Neural cell (in vitro differentiated cells): ENCODE measurements at regions not wholly inside any gene's neighbourhood (a gene's known extent, or its start where the extent isn't known, plus 50 kb on each side); places are given as distances from the start of the nearest gene placed in this dataset.

Source experiments
- H2AFZ ChIP-seq: fragments of 200-600, 300-800 bp; sonication (generic), shearing (Covaris generic); 2 replicates; pipeline ENCODE4 v1.6.0; 2014; ENCODE audit warnings: low read depth, mild to moderate bottlenecking, antibody characterized with exemption, low read length, moderate library complexity
- H3F3A ChIP-seq: fragments of 200-600 bp; shearing (Covaris generic); 2 replicates; pipeline ENCODE4 v1.6.1; 2016; ENCODE audit warnings: mild to moderate bottlenecking, moderate library complexity, mixed read lengths, antibody characterized with exemption, low read length; ENCODE audit not compliant: insufficient read depth, poor library complexity, severe bottlenecking
- H3K27ac ChIP-seq: fragments of 200-600, 300-800 bp; sonication (generic), shearing (Covaris generic); 2 replicates; pipeline ENCODE4 v1.5.1; 2014; ENCODE audit warnings: mild to moderate bottlenecking, low read length, moderate library complexity
- H3K27me3 ChIP-seq: fragments of 300-800, 200-600 bp; sonication (generic), shearing (Covaris generic); 2 replicates; pipeline ENCODE4 v1.6.0; 2014; ENCODE audit warnings: mild to moderate bottlenecking, low read depth, low read length, moderate library complexity; ENCODE audit not compliant: insufficient read depth
- H3K36me3 ChIP-seq: fragments of 300-800, 200-600 bp; sonication (generic), shearing (Covaris generic); 2 replicates; pipeline ENCODE4 v1.5.1; 2014; ENCODE audit warnings: mild to moderate bottlenecking, antibody characterized with exemption, low read length, moderate library complexity; ENCODE audit not compliant: insufficient read depth
- H3K4me2 ChIP-seq: fragments of 300-800, 200-600 bp; sonication (generic), shearing (Covaris generic); 2 replicates; pipeline ENCODE4 v1.6.0; 2014; ENCODE audit warnings: mild to moderate bottlenecking, low read length
- H3K4me3 ChIP-seq: fragments of 300-800, 200-600 bp; sonication (generic), shearing (Covaris generic); 2 replicates; pipeline ENCODE4 v1.5.1; 2014; ENCODE audit warnings: mild to moderate bottlenecking, low read length, moderate library complexity
- H3K79me2 ChIP-seq: fragments of 200-600 bp; shearing (Covaris generic); replicated peaks from 2 replicates; pipeline ENCODE4 v1.6.0; 2014; ENCODE audit warnings: mild to moderate bottlenecking, low read length, moderate library complexity; ENCODE audit not compliant: insufficient read depth
- H3K9ac ChIP-seq: fragments of 300-800, 200-600 bp; sonication (generic), shearing (Covaris generic); 2 replicates; pipeline ENCODE4 v1.6.1; 2016; ENCODE audit warnings: mild to moderate bottlenecking, low read length, mixed read lengths
- H3K9me2 ChIP-seq: fragments of 200-600 bp; shearing (Covaris generic); 2 replicates; pipeline ENCODE4 v1.6.1; 2016; ENCODE audit warnings: mild to moderate bottlenecking, low read length, mixed read lengths; ENCODE audit not compliant: insufficient read depth
- H3K9me3 ChIP-seq: fragments of 200-600, 300-800 bp; sonication (generic), shearing (Covaris generic); 2 replicates; pipeline ENCODE4 v1.6.1; 2016; ENCODE audit warnings: mild to moderate bottlenecking, mixed run types, low read length, moderate library complexity, mixed read lengths
- H4K20me1 ChIP-seq: fragments of 200-600 bp; shearing (Covaris generic); 2 replicates; pipeline ENCODE4 v1.6.1; 2016; ENCODE audit warnings: mild to moderate bottlenecking, mixed run types; ENCODE audit not compliant: insufficient read depth
- EP300 ChIP-seq: fragments of 450-650 bp; conservative IDR thresholded peaks from 2 replicates; pipeline ENCODE4 v1.6.1; 2014; ENCODE audit warnings: antibody characterized with exemption, mild to moderate bottlenecking, moderate library complexity; ENCODE audit not compliant: poor library complexity, severe bottlenecking
- EZH2 ChIP-seq: fragments of 200-600, 300-800 bp; shearing (Covaris generic), sonication (generic); IDR thresholded peaks from 2 replicates; pipeline ENCODE4 v1.6.1; 2014; ENCODE audit warnings: antibody characterized with exemption, low read length, borderline replicate concordance, mild to moderate bottlenecking; ENCODE audit not compliant: insufficient read depth, poor library complexity, severe bottlenecking
- MXI1 ChIP-seq: fragments of 450-650 bp; conservative IDR thresholded peaks from 2 replicates; pipeline ENCODE4 v1.6.1; 2014; ENCODE audit warnings: antibody characterized with exemption, mild to moderate bottlenecking; ENCODE audit not compliant: poor library complexity, severe bottlenecking
- POLR2AphosphoS5 ChIP-seq: IDR thresholded peaks from 2 replicates; pipeline ENCODE4 v1.6.1; 2012
- RAD21 ChIP-seq: fragments of 450-650 bp; conservative IDR thresholded peaks from 2 replicates; pipeline ENCODE4 v1.6.1; 2014; ENCODE audit warnings: antibody characterized with exemption, mild to moderate bottlenecking, moderate library complexity
- SMC3 ChIP-seq: fragments of 450-650 bp; conservative IDR thresholded peaks from 2 replicates; pipeline ENCODE4 v1.6.1; 2014; ENCODE audit warnings: antibody characterized with exemption, mild to moderate bottlenecking, moderate library complexity; ENCODE audit not compliant: poor library complexity
- TAF1 ChIP-seq: IDR thresholded peaks from 2 replicates; pipeline ENCODE4 v1.6.1; 2012; ENCODE audit warnings: low read depth
- TF ChIP-seq, protein P1 (sequence below): fragments of 450-650 bp; IDR thresholded peaks from 2 replicates; pipeline ENCODE4 v1.5.1; 2014; ENCODE audit warnings: antibody characterized with exemption, mild to moderate bottlenecking, moderate library complexity; ENCODE audit not compliant: poor library complexity, severe bottlenecking
- TF ChIP-seq, protein P2 (sequence below): IDR thresholded peaks from 2 replicates; pipeline ENCODE4 v1.6.1; 2012; ENCODE audit warnings: borderline replicate concordance

DNA sequence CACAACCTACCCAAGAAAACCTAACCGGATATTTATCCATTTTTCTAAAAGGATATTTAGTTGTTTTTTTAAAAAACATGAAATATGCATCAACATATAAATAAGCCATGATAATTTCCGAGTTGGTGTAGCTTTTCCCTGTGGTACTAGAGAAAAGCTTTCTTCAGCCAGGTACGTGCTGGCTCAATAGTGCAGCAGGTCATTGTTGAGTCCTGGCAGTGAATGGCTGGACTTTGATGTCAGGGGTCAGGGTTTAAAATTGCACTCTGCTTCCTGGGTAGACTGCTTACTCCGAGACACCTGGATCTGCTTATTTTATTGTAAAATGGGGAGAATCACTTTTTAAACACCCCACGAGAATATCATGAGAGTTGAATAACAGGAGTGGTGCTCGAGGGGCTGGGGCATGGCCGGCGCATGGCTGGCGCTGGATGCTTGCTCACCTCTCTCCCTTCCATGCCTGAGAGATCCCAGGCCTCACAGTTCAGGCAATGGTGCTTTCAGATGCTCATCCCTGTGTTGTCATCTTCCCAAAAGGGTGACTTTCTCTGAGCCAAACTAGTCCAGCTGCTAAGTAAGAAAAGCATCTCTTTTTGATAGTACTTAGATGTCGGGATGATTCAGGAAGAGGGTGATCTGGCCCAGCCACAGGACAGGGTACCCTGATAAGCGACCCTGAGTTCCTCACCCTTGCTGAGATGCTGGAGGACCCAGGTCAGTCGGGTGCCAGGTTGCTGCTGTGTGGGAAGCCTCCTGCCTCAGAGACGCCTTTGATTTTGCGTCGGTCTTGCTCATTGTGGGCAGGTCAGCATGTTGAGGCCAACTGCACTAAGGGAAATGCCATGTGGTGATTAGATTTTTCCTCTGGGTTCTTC lies 269.1 kb upstream of the FOXQ1 start:
- no peaks in the 10 kb centered on the region for H4K20me1 ChIP-seq
- H3K4me2 ChIP-seq: no peak overlapping the region
- no peaks in the 10 kb centered on the region for H3K9me3 ChIP-seq
- H3K4me3 ChIP-seq: no peak overlapping the region
- H3K9me2 ChIP-seq: no peaks in the 10 kb centered on the region
- H2AFZ ChIP-seq: no peak overlapping the region
- H3K9ac ChIP-seq: no peak overlapping the region
- H3K27ac ChIP-seq: no peak overlapping the region
- H3K36me3 ChIP-seq: no peaks in the 10 kb centered on the region
- no peaks in the 10 kb centered on the region for H3F3A ChIP-seq
- no peaks in the 10 kb centered on the region for H3K79me2 ChIP-seq
- TF ChIP-seq RAD21 (no peak), MXI1 (no peak), EP300 (no peak), TAF1 (no peak), SMC3 (no peak), POLR2AphosphoS5 (no peak), EZH2 (no peak)
- TF ChIP-seq, protein P1, sequence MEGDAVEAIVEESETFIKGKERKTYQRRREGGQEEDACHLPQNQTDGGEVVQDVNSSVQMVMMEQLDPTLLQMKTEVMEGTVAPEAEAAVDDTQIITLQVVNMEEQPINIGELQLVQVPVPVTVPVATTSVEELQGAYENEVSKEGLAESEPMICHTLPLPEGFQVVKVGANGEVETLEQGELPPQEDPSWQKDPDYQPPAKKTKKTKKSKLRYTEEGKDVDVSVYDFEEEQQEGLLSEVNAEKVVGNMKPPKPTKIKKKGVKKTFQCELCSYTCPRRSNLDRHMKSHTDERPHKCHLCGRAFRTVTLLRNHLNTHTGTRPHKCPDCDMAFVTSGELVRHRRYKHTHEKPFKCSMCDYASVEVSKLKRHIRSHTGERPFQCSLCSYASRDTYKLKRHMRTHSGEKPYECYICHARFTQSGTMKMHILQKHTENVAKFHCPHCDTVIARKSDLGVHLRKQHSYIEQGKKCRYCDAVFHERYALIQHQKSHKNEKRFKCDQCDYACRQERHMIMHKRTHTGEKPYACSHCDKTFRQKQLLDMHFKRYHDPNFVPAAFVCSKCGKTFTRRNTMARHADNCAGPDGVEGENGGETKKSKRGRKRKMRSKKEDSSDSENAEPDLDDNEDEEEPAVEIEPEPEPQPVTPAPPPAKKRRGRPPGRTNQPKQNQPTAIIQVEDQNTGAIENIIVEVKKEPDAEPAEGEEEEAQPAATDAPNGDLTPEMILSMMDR: no peak
- TF ChIP-seq, protein P2, sequence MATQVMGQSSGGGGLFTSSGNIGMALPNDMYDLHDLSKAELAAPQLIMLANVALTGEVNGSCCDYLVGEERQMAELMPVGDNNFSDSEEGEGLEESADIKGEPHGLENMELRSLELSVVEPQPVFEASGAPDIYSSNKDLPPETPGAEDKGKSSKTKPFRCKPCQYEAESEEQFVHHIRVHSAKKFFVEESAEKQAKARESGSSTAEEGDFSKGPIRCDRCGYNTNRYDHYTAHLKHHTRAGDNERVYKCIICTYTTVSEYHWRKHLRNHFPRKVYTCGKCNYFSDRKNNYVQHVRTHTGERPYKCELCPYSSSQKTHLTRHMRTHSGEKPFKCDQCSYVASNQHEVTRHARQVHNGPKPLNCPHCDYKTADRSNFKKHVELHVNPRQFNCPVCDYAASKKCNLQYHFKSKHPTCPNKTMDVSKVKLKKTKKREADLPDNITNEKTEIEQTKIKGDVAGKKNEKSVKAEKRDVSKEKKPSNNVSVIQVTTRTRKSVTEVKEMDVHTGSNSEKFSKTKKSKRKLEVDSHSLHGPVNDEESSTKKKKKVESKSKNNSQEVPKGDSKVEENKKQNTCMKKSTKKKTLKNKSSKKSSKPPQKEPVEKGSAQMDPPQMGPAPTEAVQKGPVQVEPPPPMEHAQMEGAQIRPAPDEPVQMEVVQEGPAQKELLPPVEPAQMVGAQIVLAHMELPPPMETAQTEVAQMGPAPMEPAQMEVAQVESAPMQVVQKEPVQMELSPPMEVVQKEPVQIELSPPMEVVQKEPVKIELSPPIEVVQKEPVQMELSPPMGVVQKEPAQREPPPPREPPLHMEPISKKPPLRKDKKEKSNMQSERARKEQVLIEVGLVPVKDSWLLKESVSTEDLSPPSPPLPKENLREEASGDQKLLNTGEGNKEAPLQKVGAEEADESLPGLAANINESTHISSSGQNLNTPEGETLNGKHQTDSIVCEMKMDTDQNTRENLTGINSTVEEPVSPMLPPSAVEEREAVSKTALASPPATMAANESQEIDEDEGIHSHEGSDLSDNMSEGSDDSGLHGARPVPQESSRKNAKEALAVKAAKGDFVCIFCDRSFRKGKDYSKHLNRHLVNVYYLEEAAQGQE: no peak
- H3K27me3 ChIP-seq: no peaks in the 10 kb centered on the region

DNA sequence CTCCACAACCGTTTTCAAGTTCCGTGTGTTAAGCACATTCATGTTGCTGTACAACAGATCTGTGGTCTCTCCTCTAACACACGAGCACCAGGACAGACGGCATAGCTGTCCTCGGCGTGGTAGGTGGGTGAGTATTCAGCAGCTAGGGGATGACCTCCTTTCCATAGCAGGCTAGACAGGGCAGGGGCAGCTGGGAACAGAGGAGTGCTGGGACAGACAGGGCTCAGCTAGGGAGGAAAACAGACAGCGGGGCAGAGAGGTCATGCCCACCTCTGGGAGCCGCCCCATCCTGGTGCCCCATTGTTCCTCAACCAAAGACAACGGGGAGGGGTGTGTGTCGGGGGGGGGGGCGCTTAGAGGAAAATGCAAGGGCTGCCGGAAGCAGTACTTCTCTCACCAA lies 271.5 kb upstream of the FOXQ1 start:
- H2AFZ ChIP-seq: no peak overlapping the region
- no peak for TF ChIP-seq MXI1
- TF ChIP-seq, protein P1: no peak
- TF ChIP-seq, protein P2: no peak
- TF ChIP-seq EP300: no peak
- TF ChIP-seq EZH2: no peak
- no peak for TF ChIP-seq SMC3
- no peak for TF ChIP-seq RAD21
- no peak overlapping the region for H3K9ac ChIP-seq
- H3K27ac ChIP-seq: no peak overlapping the region
- no peaks in the 10 kb centered on the region for H3K36me3 ChIP-seq
- H4K20me1 ChIP-seq: no peaks in the 10 kb centered on the region
- no peak overlapping the region for H3K4me2 ChIP-seq
- H3K79me2 ChIP-seq: no peaks in the 10 kb centered on the region
- no peaks in the 10 kb centered on the region for H3F3A ChIP-seq
- no peaks in the 10 kb centered on the region for H3K27me3 ChIP-seq
- no peaks in the 10 kb centered on the region for H3K9me2 ChIP-seq
- no peaks in the 10 kb centered on the region for H3K9me3 ChIP-seq
- H3K4me3 ChIP-seq: no peak overlapping the region
